K562 (cell line): ENCODE measurements at regions not wholly inside any gene's neighbourhood (a gene's known extent, or its start where the extent isn't known, plus 50 kb on each side); places are given as distances from the start of the nearest gene placed in this dataset.

Experiments used
- ATAC-seq: fragments of 200-7000 bp; cut with Tn5 transposase; 3 replicates; pipeline ENCODE4 v1.9.1; 2020; ENCODE audit warnings: moderate library complexity
- BruUV-seq: library from RNA; stranded (reverse); fragments of 400-500 nt; replicated peaks from 2 replicates; lab custom pipeline; 2021; lab: Mats Ljungman, UMichigan
- CTCF ChIA-PET: fragments of 300-600 bp; formaldehyde crosslinking; extraction: SDS; loops from one replicate; lab custom pipeline; 2021; ENCODE audit warnings: low intra/inter-chr PET ratio; lab: Yijun Ruan, JAX
- POLR2A ChIA-PET: fragments of 300-600, 350-650 bp; sonication (Branson Sonifier 250); formaldehyde crosslinking; extraction: SDS; loops from one replicate; lab custom pipeline; 2021; ENCODE audit warnings: antibody characterized with exemption, inconsistent platforms; lab: Yijun Ruan, JAX
- DNase-seq, 4 experiments: peaks; one replicate each; pipeline versions ENCODE4 v3.0.0 to v3.0.0-alpha.2; 2011 to 2018; ENCODE audit warnings: low spot score in 3 of 4, mixed read lengths in 3 of 4; ENCODE audit errors: extremely low read depth in 1 of 4
- FAIRE-seq: peaks from 2 replicates; lab custom pipeline; 2011; peaks lifted over from hg19 to GRCh38; lab: Jason Lieb, UNC
- H2AFZ ChIP-seq: 2 replicates; pipeline ENCODE4 v1.6.0; 2011; ENCODE audit warnings: low read depth, low read length, control low read depth, inconsistent platforms
- H3K27ac ChIP-seq: fragments of 200-600 bp; 3 replicates; pipeline ENCODE4 v1.8.0; 2011; ENCODE audit warnings: low read depth, mild to moderate bottlenecking, control low read depth, inconsistent platforms, low read length, moderate library complexity, mixed read lengths; ENCODE audit errors: extremely low read depth
- H3K27me3 ChIP-seq, 2 experiments: fragments of 300-600 bp in 1 of 2; 2 replicates in 1 of 2; 3 replicates in 1 of 2; pipeline versions ENCODE4 v1.6.0 to v1.8.0; 2011; ENCODE audit warnings: inconsistent platforms in 2 of 2, low read length in 2 of 2, mild to moderate bottlenecking in 1 of 2, mixed read lengths in 1 of 2, moderate library complexity in 1 of 2; ENCODE audit not compliant: control insufficient read depth in 2 of 2, insufficient read depth in 2 of 2
- H3K36me3 ChIP-seq: fragments of 300-600 bp; 3 replicates; pipeline ENCODE4 v1.8.0; 2011; ENCODE audit warnings: mild to moderate bottlenecking, low read length, inconsistent platforms; ENCODE audit not compliant: control insufficient read depth, insufficient read depth
- H3K4me1 ChIP-seq, 2 experiments: fragments of 200-600 bp in 1 of 2; replicated peaks in 1 of 2; 2 replicates in 1 of 2; 3 replicates in 1 of 2; pipeline versions ENCODE4 v1.5.1 to v1.8.0; 2011; ENCODE audit warnings: inconsistent platforms in 2 of 2, low read length in 2 of 2, mild to moderate bottlenecking in 1 of 2, mixed read lengths in 1 of 2, moderate library complexity in 1 of 2; ENCODE audit not compliant: control insufficient read depth in 2 of 2, insufficient read depth in 2 of 2
- H3K4me2 ChIP-seq: 2 replicates; pipeline ENCODE4 v1.6.1; 2011; ENCODE audit warnings: low read length, control low read depth, inconsistent platforms, mixed read lengths; ENCODE audit not compliant: insufficient read depth
- H3K4me3 ChIP-seq: fragments of 200-600 bp; sonication (generic), shearing (Covaris generic); 2 replicates; pipeline ENCODE4 v1.5.1; 2016; ENCODE audit warnings: control low read depth, inconsistent platforms
- H3K79me2 ChIP-seq: fragments of 200-600 bp; 3 replicates; pipeline ENCODE4 v1.8.0; 2011; ENCODE audit warnings: low read length, inconsistent platforms; ENCODE audit not compliant: control insufficient read depth, insufficient read depth
- H3K9ac ChIP-seq, 2 experiments: 2 replicates each; pipeline versions ENCODE4 v1.6.0 to v1.6.1; 2011; ENCODE audit warnings: low read depth in 2 of 2, low read length in 2 of 2, control low read depth in 1 of 2, inconsistent platforms in 1 of 2, mild to moderate bottlenecking in 1 of 2, mixed read lengths in 1 of 2; ENCODE audit not compliant: insufficient read depth in 1 of 2
- H3K9me1 ChIP-seq: one replicate; pipeline ENCODE4 v1.6.0; 2011; ENCODE audit warnings: inconsistent platforms, mild to moderate bottlenecking, low read length, moderate library complexity; ENCODE audit not compliant: control insufficient read depth, insufficient read depth
- H3K9me3 ChIP-seq: replicated peaks from 2 replicates; pipeline ENCODE4 v1.5.1; 2011; ENCODE audit warnings: low read depth, low read length, inconsistent platforms; ENCODE audit not compliant: control insufficient read depth, insufficient read depth
- H4K20me1 ChIP-seq: replicated peaks from 2 replicates; pipeline ENCODE4 v1.6.1; 2011; ENCODE audit warnings: low read length, inconsistent platforms, mixed read lengths; ENCODE audit not compliant: control insufficient read depth, insufficient read depth
- DEAF1 ChIP-seq: fragments of 450-650 bp; formaldehyde crosslinking; IDR thresholded peaks from 2 replicates; pipeline ENCODE4 v1.4.0; 2020; ENCODE audit warnings: mild to moderate bottlenecking, moderate library complexity
- FUS ChIP-seq: fragments of 200-400 bp; formaldehyde crosslinking; optimal IDR thresholded peaks from 2 replicates; pipeline ENCODE3; 2017; ENCODE audit warnings: low read depth, low read length
- HDAC3 ChIP-seq: fragments of 450-650 bp; IDR thresholded peaks from 2 replicates; pipeline ENCODE4 v1.6.1; 2018; ENCODE audit warnings: borderline replicate concordance, mild to moderate bottlenecking, moderate library complexity; ENCODE audit not compliant: partially characterized antibody
- HDGF ChIP-seq: fragments of 450-650 bp; IDR thresholded peaks from 2 replicates; pipeline ENCODE4 v1.6.1; 2016
- KDM1A ChIP-seq, 2 experiments: fragments of 450-650 bp; IDR thresholded peaks; 2 replicates each; pipeline ENCODE4 v1.6.1; 2016; ENCODE audit warnings: mild to moderate bottlenecking in 2 of 2
- ZBTB2 ChIP-seq: fragments of 450-650 bp; IDR thresholded peaks from 2 replicates; pipeline ENCODE4 v1.6.1; 2016; ENCODE audit warnings: antibody characterized with exemption
- ZNF133 ChIP-seq: fragments of 250-450 bp; sonication (Bioruptor Pico); IDR thresholded peaks from 2 replicates; pipeline ENCODE4 v1.4.0; 2020; ENCODE audit warnings: mild to moderate bottlenecking
- WGBS: fragments of 100-300 bp; shearing (Covaris generic); methylation state at CpG from one replicate; pipeline ENCODE4 v1.1.6; 2016; ENCODE audit warnings: low coverage, mixed read lengths; ENCODE audit not compliant: insufficient coverage; ENCODE audit errors: missing lambda C conversion rate; 5-methylcytosine and 5-hydroxymethylcytosine counted together
- in situ Hi-C: fragments of 300-500 bp; cut with MboI; formaldehyde crosslinking; loops from 4 replicates; pipeline ENCODE4 v1.15.0; 2018; ENCODE audit warnings: inconsistent platforms, mixed read lengths
- intact Hi-C: fragments of 100-400 bp; cut with micrococcal nuclease; formaldehyde crosslinking; loops from 2 replicates; pipeline ENCODE4 v1.14.2; 2022
- TF ChIP-seq, protein P1 (sequence below): fragments of 250-450 bp; sonication (Bioruptor Pico); IDR thresholded peaks from 2 replicates; pipeline ENCODE4 v1.4.0; 2020

DNA sequence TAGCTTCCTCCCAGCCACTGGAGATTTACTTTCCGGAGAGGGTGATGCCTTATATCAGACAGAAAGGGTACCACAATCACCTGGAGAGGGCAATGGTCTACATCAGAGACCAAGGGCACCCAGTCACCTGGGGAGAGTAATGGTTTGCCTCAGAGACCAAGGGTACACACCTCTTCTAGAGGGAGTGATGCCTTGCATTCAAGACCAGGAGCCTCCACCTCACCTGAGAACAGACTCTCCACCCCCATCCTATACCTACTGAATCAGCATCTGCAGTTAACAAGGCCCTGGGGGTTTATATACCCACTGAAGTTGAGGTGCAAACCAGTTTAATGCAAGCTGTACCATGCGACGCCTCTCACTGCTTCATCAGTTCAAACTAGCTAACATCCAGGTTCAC lies 270.2 kb upstream of the IGFBP3 start:
- Histone ChIP-seq H2AFZ (no peak overlapping the region), H3K9me3 (no peaks in the 10 kb centered on the region), H3K79me2 (no peaks in the 10 kb centered on the region), H3K4me1 (no peaks in the 10 kb centered on the region), H3K9ac (no peak overlapping the region), H3K9me1 (no peaks in the 10 kb centered on the region), H3K4me2 (no peak overlapping the region), H3K4me3 (no peak overlapping the region), H3K27me3 (no peaks in the 10 kb centered on the region), H3K27ac (no peak overlapping the region), H3K36me3 (no peaks in the 10 kb centered on the region), H4K20me1 (no peaks in the 10 kb centered on the region)
- POLR2A ChIA-PET, result no interaction called here
- in situ Hi-C loops, result no loop called here
- CTCF ChIA-PET, result no interaction called here
- 0% methylated on average over 3 of the region's 3 CpGs for whole genome bisulfite sequencing
- no TSS peak for BruUV-seq
- intact Hi-C loops, result no loop called here
- FAIRE-seq (no peak), ATAC-seq (no peak), DNase-seq (no peak)
- TF ChIP-seq DEAF1 (CRISPR knock-in tag), result no peak
- no peak for TF ChIP-seq FUS

- Histone ChIP-seq H3K9me3 (no peaks in the 10 kb centered on the region), H3K4me1 (no peaks in the 10 kb centered on the region), H4K20me1 (no peaks in the 10 kb centered on the region), H3K36me3 (no peaks in the 10 kb centered on the region), H3K79me2 (no peaks in the 10 kb centered on the region), H3K4me3 (no peak overlapping the region), H3K9me1 (no peaks in the 10 kb centered on the region), H3K27ac (no peak overlapping the region), H2AFZ (no peak overlapping the region), H3K27me3 (no peaks in the 10 kb centered on the region), H3K4me2 (no peak overlapping the region), H3K9ac (no peak overlapping the region)
- intact Hi-C loops (no loop called here), in situ Hi-C loops (no loop called here)
- BruUV-seq, result no TSS peak
- FAIRE-seq (no peak), DNase-seq (no peak), ATAC-seq (no peak)
- ChIA-PET POLR2A (no interaction called here), CTCF (no interaction called here)
- WGBS, result 2% methylated on average over 3 of the region's 4 CpGs
- no peak for TF ChIP-seq ZNF133
- TF ChIP-seq ZBTB2, result no peak
- no peak for TF ChIP-seq HDAC3
- TF ChIP-seq KDM1A (IDR thresholded peaks at IDR 0.05), result no peak
- TF ChIP-seq HDGF, result no peak
- TF ChIP-seq, protein P1, sequence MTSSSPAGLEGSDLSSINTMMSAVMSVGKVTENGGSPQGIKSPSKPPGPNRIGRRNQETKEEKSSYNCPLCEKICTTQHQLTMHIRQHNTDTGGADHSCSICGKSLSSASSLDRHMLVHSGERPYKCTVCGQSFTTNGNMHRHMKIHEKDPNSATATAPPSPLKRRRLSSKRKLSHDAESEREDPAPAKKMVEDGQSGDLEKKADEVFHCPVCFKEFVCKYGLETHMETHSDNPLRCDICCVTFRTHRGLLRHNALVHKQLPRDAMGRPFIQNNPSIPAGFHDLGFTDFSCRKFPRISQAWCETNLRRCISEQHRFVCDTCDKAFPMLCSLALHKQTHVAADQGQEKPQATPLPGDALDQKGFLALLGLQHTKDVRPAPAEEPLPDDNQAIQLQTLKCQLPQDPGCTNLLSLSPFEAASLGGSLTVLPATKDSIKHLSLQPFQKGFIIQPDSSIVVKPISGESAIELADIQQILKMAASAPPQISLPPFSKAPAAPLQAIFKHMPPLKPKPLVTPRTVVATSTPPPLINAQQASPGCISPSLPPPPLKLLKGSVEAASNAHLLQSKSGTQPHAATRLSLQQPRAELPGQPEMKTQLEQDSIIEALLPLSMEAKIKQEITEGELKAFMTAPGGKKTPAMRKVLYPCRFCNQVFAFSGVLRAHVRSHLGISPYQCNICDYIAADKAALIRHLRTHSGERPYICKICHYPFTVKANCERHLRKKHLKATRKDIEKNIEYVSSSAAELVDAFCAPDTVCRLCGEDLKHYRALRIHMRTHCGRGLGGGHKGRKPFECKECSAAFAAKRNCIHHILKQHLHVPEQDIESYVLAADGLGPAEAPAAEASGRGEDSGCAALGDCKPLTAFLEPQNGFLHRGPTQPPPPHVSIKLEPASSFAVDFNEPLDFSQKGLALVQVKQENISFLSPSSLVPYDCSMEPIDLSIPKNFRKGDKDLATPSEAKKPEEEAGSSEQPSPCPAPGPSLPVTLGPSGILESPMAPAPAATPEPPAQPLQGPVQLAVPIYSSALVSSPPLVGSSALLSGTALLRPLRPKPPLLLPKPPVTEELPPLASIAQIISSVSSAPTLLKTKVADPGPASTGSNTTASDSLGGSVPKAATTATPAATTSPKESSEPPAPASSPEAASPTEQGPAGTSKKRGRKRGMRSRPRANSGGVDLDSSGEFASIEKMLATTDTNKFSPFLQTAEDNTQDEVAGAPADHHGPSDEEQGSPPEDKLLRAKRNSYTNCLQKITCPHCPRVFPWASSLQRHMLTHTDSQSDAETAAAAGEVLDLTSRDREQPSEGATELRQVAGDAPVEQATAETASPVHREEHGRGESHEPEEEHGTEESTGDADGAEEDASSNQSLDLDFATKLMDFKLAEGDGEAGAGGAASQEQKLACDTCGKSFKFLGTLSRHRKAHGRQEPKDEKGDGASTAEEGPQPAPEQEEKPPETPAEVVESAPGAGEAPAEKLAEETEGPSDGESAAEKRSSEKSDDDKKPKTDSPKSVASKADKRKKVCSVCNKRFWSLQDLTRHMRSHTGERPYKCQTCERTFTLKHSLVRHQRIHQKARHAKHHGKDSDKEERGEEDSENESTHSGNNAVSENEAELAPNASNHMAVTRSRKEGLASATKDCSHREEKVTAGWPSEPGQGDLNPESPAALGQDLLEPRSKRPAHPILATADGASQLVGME (CRISPR knock-in tag), result no peak
Observed at GRCh38 chr7:46189255-46189790, 268.3 kb upstream of the IGFBP3 start.
